ENCODE measurements at regions not wholly inside any gene's neighbourhood (a gene's known extent, or its start where the extent isn't known, plus 50 kb on each side); places are given as distances from the start of the nearest gene placed in this dataset.

- TF ChIP-seq CTCF (optimal IDR thresholded peaks at IDR 0.05 in 1 of 3, IDR thresholded peaks at IDR 0.05 in 1 of 3, conservative IDR thresholded peaks at IDR 0.05 in 1 of 3; ENCODE audit: extremely low read depth in 1 of 3, insufficient read depth in 2 of 3, low read length in 3 of 3) (no peak), EZH2 (IDR thresholded peaks at IDR 0.05; ENCODE audit: low read length) (no peak)
Measured at GRCh38 chr4:103497692-103498091, 222.1 kb downstream of the TACR3 start.
